ENCODE measurements at regions not wholly inside any gene's neighbourhood (a gene's known extent, or its start where the extent isn't known, plus 50 kb on each side); places are given as distances from the start of the nearest gene placed in this dataset.

- Histone ChIP-seq H3K79me2 (ENCODE audit: control insufficient read depth, insufficient read depth, low read length) (no peaks in the 10 kb centered on the region), H3K36me3 (ENCODE audit: control insufficient read depth in 2 of 2, insufficient read depth in 2 of 2, low read length in 1 of 2) (no peaks in the 10 kb centered on the region), H3K9ac (ENCODE audit: control insufficient read depth, insufficient read depth, low read length) (no peak overlapping the region), H3K4me1 (ENCODE audit: control insufficient read depth, insufficient read depth, low read length) (no peaks in the 10 kb centered on the region), H4K20me1 (ENCODE audit: control insufficient read depth, insufficient read depth) (no peaks in the 10 kb centered on the region), H3K27ac (ENCODE audit: control insufficient read depth, insufficient read depth) (no peak overlapping the region), H2AFZ (ENCODE audit: control insufficient read depth, low read depth, low read length) (no peak overlapping the region), H3K27me3 (replicated peaks in 1 of 2; ENCODE audit: control insufficient read depth in 2 of 2, insufficient read depth in 2 of 2, low read length in 1 of 2) (no peaks in the 10 kb centered on the region; a peak in 1 of 4 replicates), H3K4me2 (ENCODE audit: control insufficient read depth, insufficient read depth) (no peak overlapping the region), H3K9me3 (replicated peaks; ENCODE audit: control insufficient read depth, insufficient read depth, low read length) (no peaks in the 10 kb centered on the region), H3K4me3 (no peak overlapping the region)
- ChIA-PET POLR2A (interaction anchor here (0.6 kb wide), 1 partner anchor 117 kb away, joined by 8 read pairs; no protein-coding TSS in a partner anchor), SMC1A (ENCODE audit: uncharacterized antibody, unreplicated experiment) (no interaction called here), RAD21 (ENCODE audit: unreplicated experiment) (no interaction called here), CTCF (no interaction called here)
- intact Hi-C loops (cut with micrococcal nuclease; ENCODE audit: unreplicated experiment) = no loop called here
- FAIRE-seq (no peak), ATAC-seq (no peak), DNase-seq (ENCODE audit: low read depth, low spot score) (no peak)
- BruUV-seq (replicated peaks) = no TSS peak
- in situ Hi-C loops (cut with MboI) = no loop called here
- 0% methylated on average over 2 of the region's 2 CpGs for WGBS (ENCODE audit: insufficient coverage, insufficient replicate concordance, low lambda C conversion rate, missing lambda C conversion rate)
- TF ChIP-seq ZNF622 (IDR thresholded peaks at IDR 0.05) = no peak
- TF ChIP-seq STAT1 (conservative IDR thresholded peaks at IDR 0.05) = no peak
- TF ChIP-seq, protein P1, sequence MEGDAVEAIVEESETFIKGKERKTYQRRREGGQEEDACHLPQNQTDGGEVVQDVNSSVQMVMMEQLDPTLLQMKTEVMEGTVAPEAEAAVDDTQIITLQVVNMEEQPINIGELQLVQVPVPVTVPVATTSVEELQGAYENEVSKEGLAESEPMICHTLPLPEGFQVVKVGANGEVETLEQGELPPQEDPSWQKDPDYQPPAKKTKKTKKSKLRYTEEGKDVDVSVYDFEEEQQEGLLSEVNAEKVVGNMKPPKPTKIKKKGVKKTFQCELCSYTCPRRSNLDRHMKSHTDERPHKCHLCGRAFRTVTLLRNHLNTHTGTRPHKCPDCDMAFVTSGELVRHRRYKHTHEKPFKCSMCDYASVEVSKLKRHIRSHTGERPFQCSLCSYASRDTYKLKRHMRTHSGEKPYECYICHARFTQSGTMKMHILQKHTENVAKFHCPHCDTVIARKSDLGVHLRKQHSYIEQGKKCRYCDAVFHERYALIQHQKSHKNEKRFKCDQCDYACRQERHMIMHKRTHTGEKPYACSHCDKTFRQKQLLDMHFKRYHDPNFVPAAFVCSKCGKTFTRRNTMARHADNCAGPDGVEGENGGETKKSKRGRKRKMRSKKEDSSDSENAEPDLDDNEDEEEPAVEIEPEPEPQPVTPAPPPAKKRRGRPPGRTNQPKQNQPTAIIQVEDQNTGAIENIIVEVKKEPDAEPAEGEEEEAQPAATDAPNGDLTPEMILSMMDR (IDR thresholded peaks at IDR 0.05 in 2 of 3, conservative IDR thresholded peaks at IDR 0.05 in 1 of 3; ENCODE audit: control insufficient read depth in 2 of 3, extremely low read depth in 1 of 3, insufficient read depth in 1 of 3, low read depth in 3 of 3, low read length in 3 of 3) = no peak
- TF ChIP-seq CBX5 (IDR thresholded peaks at IDR 0.05; ENCODE audit: low read depth) = no peak
- no peak for TF ChIP-seq SUPT20H (IDR thresholded peaks at IDR 0.05; ENCODE audit: borderline replicate concordance, control insufficient read depth, low read depth, low read length)
- TF ChIP-seq E2F4 (IDR thresholded peaks at IDR 0.05; ENCODE audit: low read depth, low read length) = no peak
- no peak for TF ChIP-seq PRDM15 (CRISPR knock-in tag; IDR thresholded peaks at IDR 0.05)
- no peak for TF ChIP-seq ZBTB33 (IDR thresholded peaks at IDR 0.05)
- TF ChIP-seq, protein P2, sequence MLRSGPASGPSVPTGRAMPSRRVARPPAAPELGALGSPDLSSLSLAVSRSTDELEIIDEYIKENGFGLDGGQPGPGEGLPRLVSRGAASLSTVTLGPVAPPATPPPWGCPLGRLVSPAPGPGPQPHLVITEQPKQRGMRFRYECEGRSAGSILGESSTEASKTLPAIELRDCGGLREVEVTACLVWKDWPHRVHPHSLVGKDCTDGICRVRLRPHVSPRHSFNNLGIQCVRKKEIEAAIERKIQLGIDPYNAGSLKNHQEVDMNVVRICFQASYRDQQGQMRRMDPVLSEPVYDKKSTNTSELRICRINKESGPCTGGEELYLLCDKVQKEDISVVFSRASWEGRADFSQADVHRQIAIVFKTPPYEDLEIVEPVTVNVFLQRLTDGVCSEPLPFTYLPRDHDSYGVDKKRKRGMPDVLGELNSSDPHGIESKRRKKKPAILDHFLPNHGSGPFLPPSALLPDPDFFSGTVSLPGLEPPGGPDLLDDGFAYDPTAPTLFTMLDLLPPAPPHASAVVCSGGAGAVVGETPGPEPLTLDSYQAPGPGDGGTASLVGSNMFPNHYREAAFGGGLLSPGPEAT (IDR thresholded peaks at IDR 0.05; ENCODE audit: low read depth) = no peak
- TF ChIP-seq WRNIP1 (IDR thresholded peaks at IDR 0.05; ENCODE audit: borderline replicate concordance, low read depth, low read length) = no peak
- TF ChIP-seq, protein P3, sequence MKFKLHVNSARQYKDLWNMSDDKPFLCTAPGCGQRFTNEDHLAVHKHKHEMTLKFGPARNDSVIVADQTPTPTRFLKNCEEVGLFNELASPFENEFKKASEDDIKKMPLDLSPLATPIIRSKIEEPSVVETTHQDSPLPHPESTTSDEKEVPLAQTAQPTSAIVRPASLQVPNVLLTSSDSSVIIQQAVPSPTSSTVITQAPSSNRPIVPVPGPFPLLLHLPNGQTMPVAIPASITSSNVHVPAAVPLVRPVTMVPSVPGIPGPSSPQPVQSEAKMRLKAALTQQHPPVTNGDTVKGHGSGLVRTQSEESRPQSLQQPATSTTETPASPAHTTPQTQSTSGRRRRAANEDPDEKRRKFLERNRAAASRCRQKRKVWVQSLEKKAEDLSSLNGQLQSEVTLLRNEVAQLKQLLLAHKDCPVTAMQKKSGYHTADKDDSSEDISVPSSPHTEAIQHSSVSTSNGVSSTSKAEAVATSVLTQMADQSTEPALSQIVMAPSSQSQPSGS (IDR thresholded peaks at IDR 0.05; ENCODE audit: low read length) = no peak
- TF ChIP-seq SMARCA5 (IDR thresholded peaks at IDR 0.05) = no peak
- TF ChIP-seq ASH2L (IDR thresholded peaks at IDR 0.05; ENCODE audit: borderline replicate concordance, low read depth) = no peak
Measured at GRCh38 chr17:33730131-33730530, 437.0 kb upstream of the ASIC2 start.

Data from GM12878 (cell line).